ENCODE measurements at regions not wholly inside any gene's neighbourhood (a gene's known extent, or its start where the extent isn't known, plus 50 kb on each side); places are given as distances from the start of the nearest gene placed in this dataset.

- no peak for TF ChIP-seq POLR2A (IDR thresholded peaks at IDR 0.05; ENCODE audit: low read length)
- TF ChIP-seq MYC (IDR thresholded peaks at IDR 0.05; ENCODE audit: borderline replicate concordance, low read length) = no peak
- TF ChIP-seq CTCF (IDR thresholded peaks at IDR 0.05) = no peak
These were observed 278.3 kb downstream of the PCDH18 start for GRCh38 chr4:137253949-137254348.

Data from A549 (cell line).